Breast epithelium (tissue), 3 donors: ENCODE measurements at regions not wholly inside any gene's neighbourhood (a gene's known extent, or its start where the extent isn't known, plus 50 kb on each side); places are given as distances from the start of the nearest gene placed in this dataset.

ENCODE experiments used
- POLR2A ChIP-seq: fragments of 450-650 bp; IDR thresholded peaks from one replicate; pipeline ENCODE4 v1.6.1; 2016; ENCODE audit warnings: antibody characterized with exemption, mild to moderate bottlenecking, moderate library complexity
- POLR2AphosphoS5 ChIP-seq, 3 donors: sonication (generic); formaldehyde crosslinking; IDR thresholded peaks; one replicate each; pipeline ENCODE4 v1.6.1; 2017; ENCODE audit warnings: antibody characterized with exemption in 3 of 3
- TF ChIP-seq, protein P1 (sequence below), 3 donors: fragments of 450-650 bp; IDR thresholded peaks; one replicate each; pipeline ENCODE4 v1.5.1; 2016 to 2017; ENCODE audit warnings: antibody characterized with exemption in 3 of 3, mild to moderate bottlenecking in 3 of 3, moderate library complexity in 3 of 3

- TF ChIP-seq, protein P1, sequence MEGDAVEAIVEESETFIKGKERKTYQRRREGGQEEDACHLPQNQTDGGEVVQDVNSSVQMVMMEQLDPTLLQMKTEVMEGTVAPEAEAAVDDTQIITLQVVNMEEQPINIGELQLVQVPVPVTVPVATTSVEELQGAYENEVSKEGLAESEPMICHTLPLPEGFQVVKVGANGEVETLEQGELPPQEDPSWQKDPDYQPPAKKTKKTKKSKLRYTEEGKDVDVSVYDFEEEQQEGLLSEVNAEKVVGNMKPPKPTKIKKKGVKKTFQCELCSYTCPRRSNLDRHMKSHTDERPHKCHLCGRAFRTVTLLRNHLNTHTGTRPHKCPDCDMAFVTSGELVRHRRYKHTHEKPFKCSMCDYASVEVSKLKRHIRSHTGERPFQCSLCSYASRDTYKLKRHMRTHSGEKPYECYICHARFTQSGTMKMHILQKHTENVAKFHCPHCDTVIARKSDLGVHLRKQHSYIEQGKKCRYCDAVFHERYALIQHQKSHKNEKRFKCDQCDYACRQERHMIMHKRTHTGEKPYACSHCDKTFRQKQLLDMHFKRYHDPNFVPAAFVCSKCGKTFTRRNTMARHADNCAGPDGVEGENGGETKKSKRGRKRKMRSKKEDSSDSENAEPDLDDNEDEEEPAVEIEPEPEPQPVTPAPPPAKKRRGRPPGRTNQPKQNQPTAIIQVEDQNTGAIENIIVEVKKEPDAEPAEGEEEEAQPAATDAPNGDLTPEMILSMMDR (IDR thresholded peaks at IDR 0.05): no peak
- no peak for TF ChIP-seq POLR2A
- no peak for TF ChIP-seq POLR2AphosphoS5 (IDR thresholded peaks at IDR 0.05)
Measured at GRCh38 chr5:158514986-158515359, 584.7 kb downstream of the EBF1 start.
